ENCODE measurements at regions not wholly inside any gene's neighbourhood (a gene's known extent, or its start where the extent isn't known, plus 50 kb on each side); places are given as distances from the start of the nearest gene placed in this dataset.

- Histone ChIP-seq H3K4me1 (no peaks in the 10 kb centered on the region), H3K4me3 (ENCODE audit: low read depth, low read length) (no peak overlapping the region), H3K9me3 (no peaks in the 10 kb centered on the region), H3K27me3 (replicated peaks; ENCODE audit: control insufficient read depth, insufficient read depth, low read length) (no peaks in the 10 kb centered on the region), H3K36me3 (ENCODE audit: control insufficient read depth, insufficient read depth, low read length) (no peaks in the 10 kb centered on the region)
- Mint-ChIP-seq H3K27ac (ENCODE audit: unreplicated experiment) (no peak overlapping the region), H3K36me3 (ENCODE audit: insufficient read depth, unreplicated experiment) (no peaks in the 10 kb centered on the region), H3K4me3 (ENCODE audit: unreplicated experiment) (no peak overlapping the region), H3K27me3 (ENCODE audit: insufficient read depth, unreplicated experiment) (peaks cover 4% of the 10 kb centered on the region), H3K4me1 (ENCODE audit: low read depth, unreplicated experiment) (no peaks in the 10 kb centered on the region), H3K9me3 (ENCODE audit: unreplicated experiment) (no peaks in the 10 kb centered on the region)
- no TSS peak for BruUV-seq (replicated peaks)
- intact Hi-C loops (cut with micrococcal nuclease; ENCODE audit: unreplicated experiment), result no loop called here
- ChIA-PET POLR2A (no interaction called here), CTCF (no interaction called here)
- no peak for DNase-seq
- no peak for TF ChIP-seq CTCF (IDR thresholded peaks at IDR 0.05; ENCODE audit: insufficient read depth in 1 of 2, low read depth in 1 of 2, low read length in 1 of 2, severe bottlenecking in 1 of 2, unreplicated experiment in 1 of 2)
Measured at GRCh38 chr2:5588601-5589000, 103.6 kb upstream of the SOX11 start.

GRCh38 chr2:5589183-5589582 is 103.0 kb upstream of the SOX11 start:
- Histone ChIP-seq H3K9me3 (no peaks in the 10 kb centered on the region), H3K27me3 (replicated peaks; ENCODE audit: control insufficient read depth, insufficient read depth, low read length) (no peaks in the 10 kb centered on the region), H3K4me1 (no peaks in the 10 kb centered on the region), H3K4me3 (ENCODE audit: low read depth, low read length) (no peak overlapping the region), H3K36me3 (ENCODE audit: control insufficient read depth, insufficient read depth, low read length) (no peaks in the 10 kb centered on the region)
- H3K36me3 Mint-ChIP-seq (ENCODE audit: insufficient read depth, unreplicated experiment), result no peaks in the 10 kb centered on the region
- POLR2A ChIA-PET, result no interaction called here
- H3K9me3 Mint-ChIP-seq (ENCODE audit: unreplicated experiment), result no peaks in the 10 kb centered on the region
- H3K27ac Mint-ChIP-seq (ENCODE audit: unreplicated experiment), result no peak overlapping the region
- no peak for TF ChIP-seq CTCF (IDR thresholded peaks at IDR 0.05; ENCODE audit: insufficient read depth in 1 of 2, low read depth in 1 of 2, low read length in 1 of 2, severe bottlenecking in 1 of 2, unreplicated experiment in 1 of 2)
- H3K4me3 Mint-ChIP-seq (ENCODE audit: unreplicated experiment), result no peak overlapping the region
- no TSS peak for BruUV-seq (replicated peaks)
- no peak for DNase-seq
- no peaks in the 10 kb centered on the region for H3K4me1 Mint-ChIP-seq (ENCODE audit: low read depth, unreplicated experiment)
- CTCF ChIA-PET, result no interaction called here
- peaks cover 4% of the 10 kb centered on the region for H3K27me3 Mint-ChIP-seq (ENCODE audit: insufficient read depth, unreplicated experiment)
- intact Hi-C loops (cut with micrococcal nuclease; ENCODE audit: unreplicated experiment), result no loop called here

GRCh38 chr2:5590886-5591285 is 101.3 kb upstream of the SOX11 start:
- no peaks in the 10 kb centered on the region for H3K4me1 Mint-ChIP-seq (ENCODE audit: low read depth, unreplicated experiment)
- intact Hi-C loops (cut with micrococcal nuclease; ENCODE audit: unreplicated experiment), result no loop called here
- TF ChIP-seq CTCF (IDR thresholded peaks at IDR 0.05; ENCODE audit: insufficient read depth in 1 of 2, low read depth in 1 of 2, low read length in 1 of 2, severe bottlenecking in 1 of 2, unreplicated experiment in 1 of 2), result no peak
- H3K9me3 ChIP-seq, result no peaks in the 10 kb centered on the region
- ChIA-PET CTCF (no interaction called here), POLR2A (no interaction called here)
- DNase-seq, result no peak
- no peaks in the 10 kb centered on the region for H3K36me3 Mint-ChIP-seq (ENCODE audit: insufficient read depth, unreplicated experiment)
- no peaks in the 10 kb centered on the region for H3K4me1 ChIP-seq
- no peak overlapping the region for H3K27ac Mint-ChIP-seq (ENCODE audit: unreplicated experiment)
- H3K27me3 ChIP-seq (replicated peaks; ENCODE audit: control insufficient read depth, insufficient read depth, low read length), result no peaks in the 10 kb centered on the region
- no peak overlapping the region for H3K4me3 ChIP-seq (ENCODE audit: low read depth, low read length)
- H3K27me3 Mint-ChIP-seq (ENCODE audit: insufficient read depth, unreplicated experiment), result peaks cover 4% of the 10 kb centered on the region
- no peaks in the 10 kb centered on the region for H3K9me3 Mint-ChIP-seq (ENCODE audit: unreplicated experiment)
- no peaks in the 10 kb centered on the region for H3K36me3 ChIP-seq (ENCODE audit: control insufficient read depth, insufficient read depth, low read length)
- BruUV-seq (replicated peaks), result no TSS peak
- H3K4me3 Mint-ChIP-seq (ENCODE audit: unreplicated experiment), result no peak overlapping the region

Data from Caco-2 (cell line).